D721Med (cell line): ENCODE measurements at regions not wholly inside any gene's neighbourhood (a gene's known extent, or its start where the extent isn't known, plus 50 kb on each side); places are given as distances from the start of the nearest gene placed in this dataset.

Experiments used
- DNase-seq: peaks from one replicate; pipeline ENCODE4 v3.0.0; 2011; ENCODE audit warnings: low spot score; ENCODE audit not compliant: insufficient read length
- FAIRE-seq: peaks from 2 replicates; lab custom pipeline; 2011; peaks lifted over from hg19 to GRCh38; lab: Jason Lieb, UNC
- CTCF ChIP-seq: IDR thresholded peaks from 2 replicates; pipeline ENCODE4 v1.5.1; 2012; ENCODE audit warnings: mild to moderate bottlenecking, control low read depth; ENCODE audit not compliant: insufficient read depth; ENCODE audit errors: missing control alignments

GRCh38 chr1:64318428-64318827 lies 115.0 kb downstream of the UBE2U start:
- no peak for TF ChIP-seq CTCF
- no peak for FAIRE-seq
- no peak for DNase-seq

GRCh38 chr1:64320007-64320406 lies 116.6 kb downstream of the UBE2U start:
- FAIRE-seq (no peak), DNase-seq (no peak)
- no peak for TF ChIP-seq CTCF

GRCh38 chr1:64320470-64320869 lies 117.0 kb downstream of the UBE2U start:
- TF ChIP-seq CTCF, result no peak
- no peak for DNase-seq
- no peak for FAIRE-seq

- DNase-seq, result peak; percentile 28
- peak; percentile 93 for FAIRE-seq
Observed at GRCh38 chr1:64320922-64321614, 117.6 kb downstream of the UBE2U start.

GRCh38 chr1:64323054-64323453 lies 119.6 kb downstream of the UBE2U start:
- DNase-seq (no peak), FAIRE-seq (no peak)
- TF ChIP-seq CTCF, result no peak

More at GRCh38 chr1:64320922-64321614, 117.6 kb downstream of the UBE2U start:
- TF ChIP-seq CTCF, result no peak

GRCh38 chr1:64323882-64324281 lies 120.5 kb downstream of the UBE2U start:
- FAIRE-seq, result no peak
- no peak for TF ChIP-seq CTCF
- DNase-seq, result no peak

GRCh38 chr1:64325856-64326255 lies 122.4 kb downstream of the UBE2U start:
- no peak for FAIRE-seq
- no peak for DNase-seq
- TF ChIP-seq CTCF, result no peak
